Upper lobe of right lung (tissue), 1 donor: ENCODE measurements at regions not wholly inside any gene's neighbourhood (a gene's known extent, or its start where the extent isn't known, plus 50 kb on each side); places are given as distances from the start of the nearest gene placed in this dataset.

ENCODE experiments used
- ATAC-seq: fragments of 200-7000 bp; cut with Tn5 transposase; one replicate; pipeline ENCODE4 v1.9.1; 2020; ENCODE audit warnings: mild to moderate bottlenecking, moderate library complexity
- DNase-seq: peaks from one replicate; pipeline ENCODE4 v3.0.0-alpha.2; 2020
- H3K27ac ChIP-seq: fragments of 200-600 bp; one replicate; pipeline ENCODE4 v1.8.0; 2022
- H3K27me3 ChIP-seq: fragments of 200-600 bp; one replicate; pipeline ENCODE4 v1.8.0; 2022; ENCODE audit warnings: mild to moderate bottlenecking
- H3K36me3 ChIP-seq: fragments of 200-600 bp; one replicate; pipeline ENCODE4 v1.8.0; 2022
- H3K4me1 ChIP-seq: fragments of 200-600 bp; one replicate; pipeline ENCODE4 v1.8.0; 2022
- H3K4me3 ChIP-seq: fragments of 200-600 bp; one replicate; pipeline ENCODE4 v1.8.0; 2022; ENCODE audit warnings: mild to moderate bottlenecking
- H3K9me3 ChIP-seq: fragments of 200-600 bp; one replicate; pipeline ENCODE4 v1.8.0; 2022
- intact Hi-C: fragments of 100-400 bp; cut with DNase I; formaldehyde crosslinking; loops from one replicate; pipeline ENCODE4 v1.11.0; 2022
- TF ChIP-seq, protein P1 (sequence below): fragments of 200-600 bp; IDR thresholded peaks from one replicate; pipeline ENCODE4 v1.8.0; 2022; ENCODE audit warnings: antibody characterized with exemption
- donor health status: DM: no; HTN: yes; CAD: no; lungs with severe emphysema.

DNA sequence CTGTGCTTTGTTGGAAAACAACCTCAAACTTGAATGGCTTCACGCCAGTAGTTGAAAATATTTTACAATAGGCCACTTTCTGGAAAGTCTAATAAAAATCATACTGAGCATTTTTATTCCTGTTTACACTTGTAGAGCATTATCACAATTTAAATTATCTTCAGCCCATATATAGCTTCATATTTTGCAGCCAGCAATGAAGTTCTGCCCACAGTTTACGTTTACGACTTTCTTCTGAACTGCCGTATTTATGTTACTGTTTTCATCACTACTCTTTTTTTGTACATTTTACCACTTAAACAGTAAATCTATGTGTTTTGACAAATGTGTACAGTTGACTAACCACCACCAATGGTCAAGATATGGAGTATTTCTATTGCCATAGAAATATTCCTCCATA, 86.2 kb downstream of the COPS8 start:
- H3K4me3 ChIP-seq, result no peak overlapping the region
- DNase-seq (no peak), ATAC-seq (no peak)
- peak overlapping the region; percentile 0 for H3K27ac ChIP-seq
- H3K36me3 ChIP-seq, result no peaks in the 10 kb centered on the region
- H3K4me1 ChIP-seq, result no peaks in the 10 kb centered on the region
- intact Hi-C loops, result no loop called here
- no peaks in the 10 kb centered on the region for H3K27me3 ChIP-seq
- no peaks in the 10 kb centered on the region for H3K9me3 ChIP-seq
- TF ChIP-seq, protein P1, sequence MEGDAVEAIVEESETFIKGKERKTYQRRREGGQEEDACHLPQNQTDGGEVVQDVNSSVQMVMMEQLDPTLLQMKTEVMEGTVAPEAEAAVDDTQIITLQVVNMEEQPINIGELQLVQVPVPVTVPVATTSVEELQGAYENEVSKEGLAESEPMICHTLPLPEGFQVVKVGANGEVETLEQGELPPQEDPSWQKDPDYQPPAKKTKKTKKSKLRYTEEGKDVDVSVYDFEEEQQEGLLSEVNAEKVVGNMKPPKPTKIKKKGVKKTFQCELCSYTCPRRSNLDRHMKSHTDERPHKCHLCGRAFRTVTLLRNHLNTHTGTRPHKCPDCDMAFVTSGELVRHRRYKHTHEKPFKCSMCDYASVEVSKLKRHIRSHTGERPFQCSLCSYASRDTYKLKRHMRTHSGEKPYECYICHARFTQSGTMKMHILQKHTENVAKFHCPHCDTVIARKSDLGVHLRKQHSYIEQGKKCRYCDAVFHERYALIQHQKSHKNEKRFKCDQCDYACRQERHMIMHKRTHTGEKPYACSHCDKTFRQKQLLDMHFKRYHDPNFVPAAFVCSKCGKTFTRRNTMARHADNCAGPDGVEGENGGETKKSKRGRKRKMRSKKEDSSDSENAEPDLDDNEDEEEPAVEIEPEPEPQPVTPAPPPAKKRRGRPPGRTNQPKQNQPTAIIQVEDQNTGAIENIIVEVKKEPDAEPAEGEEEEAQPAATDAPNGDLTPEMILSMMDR, result no peak

DNA sequence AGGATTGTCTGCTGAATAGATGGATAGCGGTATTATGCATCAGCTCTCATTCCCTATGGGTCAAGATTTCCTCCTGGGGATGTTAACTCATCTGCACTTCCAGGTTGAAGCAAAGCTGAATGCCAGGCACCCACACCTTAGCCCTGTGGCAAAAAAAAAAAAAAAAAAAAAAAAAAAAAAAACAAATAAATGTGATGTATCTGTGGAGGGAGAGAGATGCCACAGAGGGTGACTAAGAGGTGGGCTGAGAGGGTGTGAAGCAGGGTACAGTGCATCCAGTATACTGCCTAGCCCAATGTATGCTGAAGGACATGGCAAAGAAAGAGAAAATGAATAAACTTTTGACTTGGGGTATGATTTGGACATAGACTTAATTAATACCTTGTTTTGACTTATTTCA, 91.4 kb downstream of the COPS8 start:
- Histone ChIP-seq H3K4me1 (no peaks in the 10 kb centered on the region), H3K27ac (no peak overlapping the region), H3K36me3 (no peaks in the 10 kb centered on the region), H3K27me3 (no peaks in the 10 kb centered on the region), H3K4me3 (no peak overlapping the region), H3K9me3 (no peaks in the 10 kb centered on the region)
- no peak for ATAC-seq
- intact Hi-C loops, result no loop called here
- TF ChIP-seq, protein P1, result no peak
- DNase-seq, result no peak

DNA sequence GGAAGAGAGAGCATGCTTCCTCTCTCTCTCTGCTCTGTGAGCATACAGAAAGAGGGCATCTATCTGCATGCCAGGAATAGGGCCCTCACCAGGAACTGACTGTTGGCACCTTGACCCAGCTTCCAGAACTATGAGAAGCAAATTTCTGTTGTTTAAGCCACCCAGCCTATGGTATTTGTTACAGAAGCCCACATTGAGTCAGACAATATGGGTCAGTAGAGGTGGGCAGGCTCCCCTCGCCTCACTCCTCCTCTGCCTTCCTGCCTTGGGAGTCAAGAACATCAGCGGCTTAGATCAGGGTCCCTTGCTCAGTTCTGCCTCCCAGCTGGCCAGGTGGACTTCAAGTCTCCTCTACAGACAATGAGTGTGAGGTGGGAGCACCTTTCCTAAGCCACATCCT, 92.3 kb downstream of the COPS8 start:
- Histone ChIP-seq H3K9me3 (no peaks in the 10 kb centered on the region), H3K27me3 (no peaks in the 10 kb centered on the region), H3K27ac (no peak overlapping the region), H3K4me1 (no peaks in the 10 kb centered on the region), H3K36me3 (no peaks in the 10 kb centered on the region), H3K4me3 (no peak overlapping the region)
- no peak for ATAC-seq
- intact Hi-C loops, result no loop called here
- DNase-seq, result no peak
- TF ChIP-seq, protein P1, result no peak

DNA sequence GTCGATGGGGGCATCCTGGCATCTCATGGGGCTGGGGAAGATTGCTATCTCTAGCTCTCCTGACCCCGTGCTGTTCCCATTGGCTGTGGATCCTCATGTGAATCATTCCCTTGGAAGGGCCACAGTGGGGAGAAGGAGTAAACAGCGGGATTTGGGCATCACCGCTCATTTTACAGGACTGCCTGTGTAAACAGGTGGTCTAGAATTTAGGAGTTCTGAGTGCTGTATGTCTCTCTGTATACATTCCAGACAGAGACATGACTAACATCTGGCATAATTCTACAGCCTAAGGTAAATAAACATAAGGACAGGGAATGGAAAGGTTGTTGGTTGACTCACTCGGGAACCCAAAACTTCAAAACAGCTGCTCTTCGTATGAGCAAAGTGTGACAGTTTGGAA, 92.7 kb downstream of the COPS8 start:
- no peak for ATAC-seq
- intact Hi-C loops, result no loop called here
- Histone ChIP-seq H3K27me3 (no peaks in the 10 kb centered on the region), H3K4me3 (no peak overlapping the region), H3K27ac (no peak overlapping the region), H3K9me3 (no peaks in the 10 kb centered on the region), H3K36me3 (no peaks in the 10 kb centered on the region), H3K4me1 (no peaks in the 10 kb centered on the region)
- TF ChIP-seq, protein P1, result no peak
- DNase-seq, result no peak

DNA sequence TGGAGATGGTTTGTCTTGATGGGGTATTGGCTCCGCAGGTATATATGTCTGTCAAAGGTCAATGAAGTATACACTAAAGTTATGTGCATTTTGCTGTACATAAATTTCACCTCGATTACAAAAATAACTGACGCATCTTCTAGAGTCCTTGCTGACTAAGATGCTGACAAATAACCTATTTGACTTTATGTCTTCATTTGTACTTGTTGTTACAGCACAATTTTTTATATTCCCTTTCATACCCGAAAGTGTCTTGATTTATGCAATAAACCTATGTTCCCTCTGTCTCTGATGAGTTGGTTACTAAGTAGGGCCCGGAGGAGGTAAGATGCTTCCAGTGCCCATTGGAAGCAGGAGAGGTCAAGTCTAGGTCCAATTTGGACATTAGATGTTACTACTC, 93.5 kb downstream of the COPS8 start:
- H3K4me3 ChIP-seq, result no peak overlapping the region
- H3K36me3 ChIP-seq, result no peaks in the 10 kb centered on the region
- no peak for ATAC-seq
- no peak for DNase-seq
- no peaks in the 10 kb centered on the region for H3K27me3 ChIP-seq
- H3K4me1 ChIP-seq, result no peaks in the 10 kb centered on the region
- TF ChIP-seq, protein P1, result no peak
- H3K9me3 ChIP-seq, result no peaks in the 10 kb centered on the region
- intact Hi-C loops, result no loop called here
- no peak overlapping the region for H3K27ac ChIP-seq

DNA sequence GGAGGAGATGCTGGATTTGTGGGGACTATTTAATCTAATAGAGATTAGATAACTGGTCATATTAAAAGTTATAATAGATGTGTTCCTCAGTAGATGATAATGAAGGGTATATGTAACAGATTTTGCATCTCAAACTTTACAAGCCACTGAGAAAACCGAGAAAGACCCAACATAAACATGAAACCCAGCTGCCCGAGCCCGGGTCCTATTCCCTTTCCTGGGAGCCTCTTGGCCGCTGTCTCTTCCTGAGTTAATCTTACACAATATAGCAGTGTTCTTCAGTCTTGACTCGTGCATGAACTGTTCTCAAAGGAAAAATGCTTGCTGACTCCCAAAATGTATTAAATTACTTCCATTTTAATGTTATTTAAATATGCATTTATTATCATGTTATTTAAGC, 94.5 kb downstream of the COPS8 start:
- ATAC-seq, result no peak

More for the DNA sequence above, 94.5 kb downstream of the COPS8 start:
- intact Hi-C loops, result no loop called here
- no peak overlapping the region for H3K27ac ChIP-seq
- H3K4me3 ChIP-seq, result no peak overlapping the region
- no peaks in the 10 kb centered on the region for H3K27me3 ChIP-seq
- DNase-seq, result no peak
- H3K9me3 ChIP-seq, result no peaks in the 10 kb centered on the region
- TF ChIP-seq, protein P1, result no peak
- H3K36me3 ChIP-seq, result no peaks in the 10 kb centered on the region
- no peaks in the 10 kb centered on the region for H3K4me1 ChIP-seq
